ENCODE measurements at regions not wholly inside any gene's neighbourhood (a gene's known extent, or its start where the extent isn't known, plus 50 kb on each side); places are given as distances from the start of the nearest gene placed in this dataset.

DNA sequence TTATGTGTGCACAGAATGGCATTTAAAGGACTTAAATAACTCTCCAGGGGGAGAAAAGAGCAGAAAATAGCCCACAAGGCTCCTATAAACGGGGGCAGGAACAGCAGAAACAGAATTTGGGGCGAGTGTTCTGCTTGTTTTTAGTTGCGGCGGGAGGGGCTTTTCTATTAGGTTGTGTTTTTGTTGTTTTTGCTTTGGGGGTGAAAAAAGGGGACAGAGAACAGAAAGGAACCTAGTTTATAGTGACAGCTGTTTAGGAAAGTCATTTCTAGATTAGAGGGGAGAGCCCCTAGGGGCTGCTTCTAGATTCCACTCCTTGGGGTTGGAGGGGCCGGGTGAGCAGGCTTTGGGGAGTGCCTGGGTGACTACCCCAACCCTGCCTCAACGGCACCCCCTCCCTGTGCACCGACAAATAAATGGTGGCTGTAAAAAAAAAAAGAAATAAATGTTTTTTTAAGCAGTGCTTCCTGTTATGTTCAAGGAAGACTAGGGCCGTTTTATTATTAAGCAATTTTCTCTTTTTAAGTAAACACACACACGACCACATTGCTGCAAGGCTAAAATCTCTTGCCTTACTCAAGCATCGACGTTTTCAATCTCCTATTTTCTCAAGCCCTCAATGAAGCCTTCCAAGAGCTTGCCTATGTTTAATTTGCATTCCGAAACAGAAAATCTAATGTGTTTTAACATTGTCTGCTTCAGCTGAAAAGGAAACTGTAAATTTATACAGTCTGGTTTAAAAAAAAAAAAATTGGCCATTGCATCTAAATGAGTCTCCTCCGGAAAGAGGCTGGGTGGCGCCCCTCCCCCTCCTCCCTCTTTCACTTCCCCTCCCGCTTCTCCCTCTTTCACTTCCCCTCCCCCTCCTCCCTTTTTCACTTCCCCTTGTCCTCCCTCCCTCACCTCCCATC, 123.3 kb upstream of the TBL1X start:
- TF ChIP-seq, protein P1, sequence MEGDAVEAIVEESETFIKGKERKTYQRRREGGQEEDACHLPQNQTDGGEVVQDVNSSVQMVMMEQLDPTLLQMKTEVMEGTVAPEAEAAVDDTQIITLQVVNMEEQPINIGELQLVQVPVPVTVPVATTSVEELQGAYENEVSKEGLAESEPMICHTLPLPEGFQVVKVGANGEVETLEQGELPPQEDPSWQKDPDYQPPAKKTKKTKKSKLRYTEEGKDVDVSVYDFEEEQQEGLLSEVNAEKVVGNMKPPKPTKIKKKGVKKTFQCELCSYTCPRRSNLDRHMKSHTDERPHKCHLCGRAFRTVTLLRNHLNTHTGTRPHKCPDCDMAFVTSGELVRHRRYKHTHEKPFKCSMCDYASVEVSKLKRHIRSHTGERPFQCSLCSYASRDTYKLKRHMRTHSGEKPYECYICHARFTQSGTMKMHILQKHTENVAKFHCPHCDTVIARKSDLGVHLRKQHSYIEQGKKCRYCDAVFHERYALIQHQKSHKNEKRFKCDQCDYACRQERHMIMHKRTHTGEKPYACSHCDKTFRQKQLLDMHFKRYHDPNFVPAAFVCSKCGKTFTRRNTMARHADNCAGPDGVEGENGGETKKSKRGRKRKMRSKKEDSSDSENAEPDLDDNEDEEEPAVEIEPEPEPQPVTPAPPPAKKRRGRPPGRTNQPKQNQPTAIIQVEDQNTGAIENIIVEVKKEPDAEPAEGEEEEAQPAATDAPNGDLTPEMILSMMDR (IDR thresholded peaks at IDR 0.05), result peak; percentile 2
- peak overlapping the region; percentile 99 for H3K27ac ChIP-seq
- peak overlapping the region; percentile 48 to 63 for H3K4me3 ChIP-seq (ENCODE audit: low read depth in 1 of 2, low read length in 1 of 2)
- H3K9me3 ChIP-seq, result no peaks in the 10 kb centered on the region
- peaks cover 33 to 46% of the 10 kb centered on the region in 2 experiments for H3K4me1 ChIP-seq (ENCODE audit: control insufficient read depth in 1 of 2, insufficient read depth in 1 of 2, low read depth in 1 of 2, low read length in 1 of 2)
- H3K36me3 ChIP-seq, result no peaks in the 10 kb centered on the region
- no peaks in the 10 kb centered on the region for H3K27me3 ChIP-seq

DNA sequence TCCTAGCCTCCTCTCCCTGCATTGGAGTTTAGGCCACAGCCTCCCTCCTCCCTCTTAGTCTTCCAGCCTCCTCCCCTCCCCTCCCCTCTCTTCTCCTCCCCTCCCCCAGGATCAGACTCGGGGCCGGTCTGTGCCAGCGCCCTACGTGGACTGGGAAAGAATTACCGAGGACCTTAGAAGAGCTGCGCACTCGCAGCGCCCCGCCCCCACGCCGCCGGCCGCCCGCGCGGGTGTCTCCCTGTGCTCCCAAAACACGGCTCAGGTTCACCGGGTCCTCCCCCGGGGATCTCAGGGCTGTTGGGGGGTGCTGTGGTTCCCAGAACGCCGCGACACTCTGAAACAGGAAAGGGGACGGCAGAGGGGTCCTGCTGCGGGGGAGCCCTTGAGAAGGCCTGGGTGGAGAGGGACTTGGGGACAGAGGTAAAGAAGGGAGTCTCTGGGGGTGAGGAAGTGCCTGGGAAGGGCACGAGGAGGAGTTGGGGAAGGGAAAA, 122.3 kb upstream of the TBL1X start:
- H3K4me1 ChIP-seq (ENCODE audit: control insufficient read depth in 1 of 2, insufficient read depth in 1 of 2, low read depth in 1 of 2, low read length in 1 of 2), result peaks cover 26 to 37% of the 10 kb centered on the region in 2 experiments
- TF ChIP-seq, protein P1 (IDR thresholded peaks at IDR 0.05), result peak; percentile 29
- no peaks in the 10 kb centered on the region for H3K27me3 ChIP-seq
- peak overlapping the region; percentile 99 for H3K27ac ChIP-seq
- H3K36me3 ChIP-seq, result no peaks in the 10 kb centered on the region
- H3K9me3 ChIP-seq, result no peaks in the 10 kb centered on the region
- H3K4me3 ChIP-seq (ENCODE audit: low read depth in 1 of 2, low read length in 1 of 2), result peak overlapping the region; percentile 43 to 52

DNA sequence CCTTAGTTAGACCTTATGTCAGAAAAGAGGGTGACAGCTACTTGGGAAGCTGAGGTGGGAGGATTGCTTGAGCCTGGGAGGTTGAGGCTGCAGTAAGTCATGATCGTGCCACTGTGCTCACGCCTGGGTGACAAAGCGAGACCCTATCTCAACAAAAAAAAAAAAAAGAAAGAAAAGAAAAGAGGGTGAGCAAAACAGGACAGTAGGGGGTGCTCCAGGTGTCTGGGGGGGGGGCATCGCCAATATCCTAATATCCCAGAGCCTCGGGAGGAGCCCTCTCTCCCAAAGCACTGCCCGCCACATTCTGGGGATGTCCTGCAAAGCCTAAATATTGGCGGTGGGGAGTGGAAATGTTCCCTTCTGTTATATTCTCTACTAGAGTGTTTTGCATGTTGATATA, 120.9 kb upstream of the TBL1X start:
- TF ChIP-seq, protein P1 (IDR thresholded peaks at IDR 0.05), result no peak
- Histone ChIP-seq H3K9me3 (no peaks in the 10 kb centered on the region), H3K27ac (peak overlapping the region; percentile 99), H3K27me3 (no peaks in the 10 kb centered on the region), H3K36me3 (no peaks in the 10 kb centered on the region), H3K4me1 (ENCODE audit: control insufficient read depth in 1 of 2, insufficient read depth in 1 of 2, low read depth in 1 of 2, low read length in 1 of 2) (peaks cover 26 to 37% of the 10 kb centered on the region in 2 experiments), H3K4me3 (ENCODE audit: low read depth in 1 of 2, low read length in 1 of 2) (no peak overlapping the region)

DNA sequence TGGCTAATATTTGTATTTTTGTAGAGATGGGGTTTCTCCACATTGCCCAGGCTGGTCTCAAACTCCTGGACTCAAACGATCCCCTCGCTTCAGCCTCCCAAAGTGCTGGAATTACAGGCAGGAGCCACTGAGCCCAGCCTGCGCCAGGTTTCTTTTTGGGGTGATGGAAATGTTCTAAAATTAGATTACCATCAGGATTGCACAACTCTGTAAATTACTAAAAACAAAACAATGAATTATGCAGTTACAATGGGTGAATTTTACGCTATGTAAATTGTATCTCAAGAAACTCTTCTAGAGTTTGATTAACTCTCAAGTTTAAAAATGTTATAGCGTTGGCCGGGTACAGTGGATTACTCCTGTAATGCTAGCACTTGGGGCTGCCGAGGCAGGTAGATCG, 118.9 kb upstream of the TBL1X start:
- Histone ChIP-seq H3K27me3 (no peaks in the 10 kb centered on the region), H3K27ac (no peak overlapping the region), H3K4me3 (ENCODE audit: low read depth in 1 of 2, low read length in 1 of 2) (no peak overlapping the region), H3K36me3 (no peaks in the 10 kb centered on the region), H3K9me3 (no peaks in the 10 kb centered on the region), H3K4me1 (ENCODE audit: control insufficient read depth in 1 of 2, insufficient read depth in 1 of 2, low read depth in 1 of 2, low read length in 1 of 2) (peaks cover 13 to 38% of the 10 kb centered on the region in 2 experiments)
- TF ChIP-seq, protein P1 (IDR thresholded peaks at IDR 0.05), result no peak

DNA sequence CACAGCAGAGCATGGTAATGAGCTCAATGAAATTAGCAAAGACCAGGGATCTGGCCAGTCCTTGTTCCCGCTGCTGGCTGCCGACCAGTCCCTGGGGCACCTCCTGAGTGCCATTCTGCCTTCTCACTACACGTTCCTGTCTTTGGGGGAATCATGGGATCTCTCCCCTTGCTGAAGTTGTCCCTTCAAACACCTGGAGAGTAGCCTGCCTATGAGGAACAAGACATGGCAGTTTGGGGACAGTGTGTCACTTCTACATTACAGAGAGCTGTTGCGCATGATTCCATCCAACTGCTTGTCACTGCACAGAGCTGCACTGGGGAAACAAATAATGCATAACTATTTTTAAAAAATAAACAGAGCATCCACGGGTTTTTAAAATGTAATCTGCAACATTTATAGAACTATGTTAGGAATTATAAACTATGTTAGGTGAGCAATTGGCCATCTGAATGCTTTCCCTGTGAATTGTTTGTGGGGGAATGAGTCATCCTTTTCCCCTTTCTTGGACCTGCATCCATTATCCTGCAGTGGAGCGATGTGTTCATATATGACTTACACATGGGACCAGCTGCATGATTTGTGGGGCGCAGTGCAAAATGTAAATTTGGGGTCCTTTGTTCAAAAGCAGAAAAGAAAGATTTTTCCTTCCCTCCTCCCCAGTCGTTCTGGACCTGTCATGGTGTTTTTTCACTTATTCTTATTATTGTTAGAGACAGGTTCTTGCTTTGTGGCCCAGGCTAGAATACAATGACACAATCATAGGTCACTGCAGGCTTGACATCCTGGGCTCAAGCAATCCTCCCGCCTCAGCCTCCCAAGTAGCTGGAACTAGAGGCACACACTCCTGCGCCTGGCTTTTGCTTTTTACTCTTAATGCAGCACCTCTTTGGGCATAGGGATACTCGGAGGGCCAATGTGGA, 115.0 kb upstream of the TBL1X start:
- no peaks in the 10 kb centered on the region for H3K36me3 ChIP-seq

More for the DNA sequence above, 115.0 kb upstream of the TBL1X start:
- TF ChIP-seq, protein P1 (IDR thresholded peaks at IDR 0.05), result no peak
- Histone ChIP-seq H3K4me1 (ENCODE audit: control insufficient read depth in 1 of 2, insufficient read depth in 1 of 2, low read depth in 1 of 2, low read length in 1 of 2) (peaks cover 27 to 56% of the 10 kb centered on the region in 2 experiments), H3K4me3 (ENCODE audit: low read depth in 1 of 2, low read length in 1 of 2) (no peak overlapping the region), H3K27me3 (no peaks in the 10 kb centered on the region), H3K9me3 (no peaks in the 10 kb centered on the region), H3K27ac (peak overlapping the region; percentile 95)

All from neutrophil (primary cell).